ENCODE measurements at regions not wholly inside any gene's neighbourhood (a gene's known extent, or its start where the extent isn't known, plus 50 kb on each side); places are given as distances from the start of the nearest gene placed in this dataset.

- TF ChIP-seq CTCF (conservative IDR thresholded peaks at IDR 0.05) = peak; percentile 55
- H3K27ac Mint-ChIP-seq = no peak overlapping the region
- no peaks in the 10 kb centered on the region for H3K36me3 Mint-ChIP-seq
- H3K27me3 Mint-ChIP-seq = peaks cover 4% of the 10 kb centered on the region
- H3K4me3 Mint-ChIP-seq = no peak overlapping the region
- H3K9me3 Mint-ChIP-seq = no peaks in the 10 kb centered on the region
- H3K4me1 Mint-ChIP-seq (ENCODE audit: unreplicated experiment) = peaks cover 17% of the 10 kb centered on the region
- no peak for DNase-seq (ENCODE audit: extremely low spot score, unreplicated experiment)
Observed at GRCh38 chr10:109741712-109742111, 181.6 kb downstream of the XPNPEP1 start.

- H3K27me3 Mint-ChIP-seq = no peaks in the 10 kb centered on the region
- no peak overlapping the region for H3K4me3 Mint-ChIP-seq
- H3K27ac Mint-ChIP-seq = no peak overlapping the region
- H3K4me1 Mint-ChIP-seq (ENCODE audit: unreplicated experiment) = peaks cover 18% of the 10 kb centered on the region
- TF ChIP-seq CTCF (conservative IDR thresholded peaks at IDR 0.05) = no peak
- no peaks in the 10 kb centered on the region for H3K9me3 Mint-ChIP-seq
- H3K36me3 Mint-ChIP-seq = no peaks in the 10 kb centered on the region
- DNase-seq (ENCODE audit: extremely low spot score, unreplicated experiment) = no peak
Observed at GRCh38 chr10:109740436-109740835, 182.9 kb downstream of the XPNPEP1 start.

GRCh38 chr10:109737626-109738025 lies 185.7 kb downstream of the XPNPEP1 start:
- no peak for DNase-seq (ENCODE audit: extremely low spot score, unreplicated experiment)
- H3K9me3 Mint-ChIP-seq = no peaks in the 10 kb centered on the region
- no peak for TF ChIP-seq CTCF (conservative IDR thresholded peaks at IDR 0.05)
- H3K27me3 Mint-ChIP-seq = no peaks in the 10 kb centered on the region
- H3K27ac Mint-ChIP-seq = no peak overlapping the region
- no peaks in the 10 kb centered on the region for H3K36me3 Mint-ChIP-seq
- H3K4me1 Mint-ChIP-seq (ENCODE audit: unreplicated experiment) = peaks cover 4% of the 10 kb centered on the region
- H3K4me3 Mint-ChIP-seq = no peak overlapping the region

- TF ChIP-seq CTCF (conservative IDR thresholded peaks at IDR 0.05) = no peak
- H3K27ac Mint-ChIP-seq = no peak overlapping the region
- H3K36me3 Mint-ChIP-seq = no peaks in the 10 kb centered on the region
- no peaks in the 10 kb centered on the region for H3K9me3 Mint-ChIP-seq
- H3K4me1 Mint-ChIP-seq (ENCODE audit: unreplicated experiment) = peaks cover 4% of the 10 kb centered on the region
- H3K27me3 Mint-ChIP-seq = no peaks in the 10 kb centered on the region
- H3K4me3 Mint-ChIP-seq = no peak overlapping the region
- DNase-seq (ENCODE audit: extremely low spot score, unreplicated experiment) = no peak
Observed at GRCh38 chr10:109737009-109737408, 186.3 kb downstream of the XPNPEP1 start.

GRCh38 chr10:109735776-109736175 lies 187.5 kb downstream of the XPNPEP1 start:
- H3K27me3 Mint-ChIP-seq = no peaks in the 10 kb centered on the region
- no peaks in the 10 kb centered on the region for H3K9me3 Mint-ChIP-seq
- DNase-seq (ENCODE audit: extremely low spot score, unreplicated experiment) = no peak
- H3K27ac Mint-ChIP-seq = no peak overlapping the region
- no peak overlapping the region for H3K4me3 Mint-ChIP-seq
- H3K36me3 Mint-ChIP-seq = no peaks in the 10 kb centered on the region
- H3K4me1 Mint-ChIP-seq (ENCODE audit: unreplicated experiment) = peaks cover 5% of the 10 kb centered on the region
- no peak for TF ChIP-seq CTCF (conservative IDR thresholded peaks at IDR 0.05)

Data from type B pancreatic cell (in vitro differentiated cells).